ENCODE measurements at regions not wholly inside any gene's neighbourhood (a gene's known extent, or its start where the extent isn't known, plus 50 kb on each side); places are given as distances from the start of the nearest gene placed in this dataset.
"Not testable (repeated sequence)": the region's sequence is repeated elsewhere in the genome, so short reads cannot be mapped to it uniquely, and the experiment has no call there.

DNA sequence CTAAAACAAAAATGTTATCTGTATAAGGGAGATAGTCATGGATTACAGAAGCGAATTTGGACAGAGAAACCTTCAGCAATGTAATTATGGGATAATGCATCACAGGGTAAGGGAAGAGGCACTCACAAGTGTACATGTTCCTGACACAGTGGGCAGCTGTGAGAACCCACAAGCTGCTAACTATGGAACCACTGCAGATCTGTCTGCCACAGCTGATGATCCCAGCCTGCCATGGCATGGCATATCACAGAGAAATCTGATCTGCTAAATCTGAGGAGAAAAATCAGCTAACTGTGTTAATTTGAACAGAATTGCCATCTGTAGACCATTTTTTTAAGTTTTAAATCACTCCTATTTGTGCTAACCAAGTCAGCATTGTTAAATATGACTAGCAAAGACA lies 786.0 kb upstream of the AMELY start:
- H3K4me3 Mint-ChIP-seq: no peak overlapping the region
- no peaks in the 10 kb centered on the region for H3K27me3 Mint-ChIP-seq (ENCODE audit: low read depth)
- no peaks in the 10 kb centered on the region for H3K36me3 Mint-ChIP-seq (ENCODE audit: insufficient read depth)
- no peaks in the 10 kb centered on the region for H3K9me3 Mint-ChIP-seq
- no peaks in the 10 kb centered on the region for H3K4me1 Mint-ChIP-seq (ENCODE audit: low read depth)
- no peak for DNase-seq
- no peak for ATAC-seq

DNA sequence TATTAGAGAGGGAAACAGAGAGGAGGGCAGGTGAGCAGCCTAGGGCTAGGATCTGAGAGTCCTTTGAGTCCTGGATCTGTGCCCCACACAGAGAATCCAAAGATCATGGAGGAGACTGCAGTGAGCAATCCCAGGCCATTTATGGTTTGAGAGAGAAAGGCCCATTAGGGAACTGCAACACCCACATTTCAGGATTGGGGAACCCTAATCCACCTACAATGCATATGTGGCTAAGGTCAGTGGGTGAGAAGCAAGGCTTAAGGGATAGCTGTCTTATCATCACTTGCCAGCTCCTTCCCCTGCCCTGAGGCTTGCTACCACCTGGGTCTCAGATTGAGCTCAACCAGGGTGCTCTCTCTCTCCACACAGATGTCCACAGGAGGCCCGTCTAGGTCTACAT lies 781.1 kb upstream of the AMELY start:
- ATAC-seq (no peak), DNase-seq (no peak)
- Mint-ChIP-seq H3K9me3 (no peaks in the 10 kb centered on the region), H3K27me3 (ENCODE audit: low read depth) (no peaks in the 10 kb centered on the region), H3K36me3 (ENCODE audit: insufficient read depth) (no peaks in the 10 kb centered on the region), H3K4me1 (ENCODE audit: low read depth) (no peaks in the 10 kb centered on the region), H3K4me3 (no peak overlapping the region)

DNA sequence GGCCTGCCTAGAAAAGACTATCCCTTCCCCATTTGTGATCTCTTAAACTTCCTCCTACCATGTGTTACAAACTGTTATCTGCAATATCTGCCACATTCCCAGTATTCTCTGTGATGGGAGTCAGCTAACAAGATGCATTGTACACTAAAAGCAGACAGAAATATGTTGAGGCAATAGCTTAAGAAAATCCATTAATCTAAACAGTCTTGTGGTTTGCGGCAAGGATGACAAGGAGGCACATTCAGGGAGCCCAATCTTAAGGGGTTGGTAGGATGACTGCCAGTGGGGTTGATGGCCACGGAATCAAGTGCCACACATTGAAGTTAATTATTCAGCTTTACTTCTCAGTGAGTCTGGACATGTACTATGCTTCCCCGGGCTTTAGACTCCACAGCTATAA lies 775.5 kb upstream of the AMELY start:
- Mint-ChIP-seq H3K9me3 (no peaks in the 10 kb centered on the region), H3K36me3 (ENCODE audit: insufficient read depth) (no peaks in the 10 kb centered on the region), H3K27me3 (ENCODE audit: low read depth) (no peaks in the 10 kb centered on the region), H3K4me1 (ENCODE audit: low read depth) (no peaks in the 10 kb centered on the region), H3K4me3 (no peak overlapping the region)
- DNase-seq (no peak), ATAC-seq (no peak)

DNA sequence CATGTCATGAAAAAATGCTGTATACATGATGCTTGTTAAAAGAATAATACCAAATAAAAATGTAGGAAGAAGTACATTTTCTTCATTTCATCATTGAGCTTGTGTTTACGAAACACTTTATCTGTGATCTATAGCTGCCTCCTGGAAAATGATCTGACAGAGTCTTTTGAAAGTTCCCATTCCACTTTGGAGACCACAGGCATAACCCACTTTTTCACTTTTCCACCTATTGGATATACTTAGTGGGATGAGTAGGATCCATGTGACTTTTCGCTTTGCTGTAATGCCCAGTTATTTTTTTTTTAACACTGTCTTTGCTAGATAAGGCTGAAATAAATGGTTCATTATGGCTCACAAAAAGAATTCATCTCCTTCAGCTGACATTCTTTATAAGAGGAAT lies 773.0 kb upstream of the AMELY start:
- Mint-ChIP-seq H3K36me3 (ENCODE audit: insufficient read depth) (no peaks in the 10 kb centered on the region), H3K9me3 (no peaks in the 10 kb centered on the region), H3K27me3 (ENCODE audit: low read depth) (no peaks in the 10 kb centered on the region), H3K4me3 (no peak overlapping the region), H3K4me1 (ENCODE audit: low read depth) (no peaks in the 10 kb centered on the region)
- ATAC-seq (no peak), DNase-seq (no peak)

DNA sequence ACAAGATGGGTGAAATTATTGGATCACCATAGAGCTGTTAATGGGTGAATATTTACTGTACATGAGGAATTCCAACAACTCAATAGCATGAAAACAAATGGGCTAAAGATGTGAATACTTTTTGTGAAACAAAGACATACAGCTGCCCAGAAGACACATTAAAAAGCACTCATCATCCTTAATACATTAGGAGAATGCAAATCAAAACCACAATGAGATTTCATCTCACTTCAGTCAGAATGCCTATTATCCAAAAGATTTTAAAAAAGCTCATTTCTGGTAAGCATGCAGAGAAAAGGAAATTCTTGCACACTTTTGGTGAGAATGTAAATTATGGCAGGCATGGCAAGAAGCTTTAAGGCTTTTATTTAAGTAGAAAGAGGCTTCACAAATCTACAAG lies 770.8 kb upstream of the AMELY start:
- no peak overlapping the region for H3K4me3 Mint-ChIP-seq
- no peaks in the 10 kb centered on the region for H3K36me3 Mint-ChIP-seq (ENCODE audit: insufficient read depth)
- H3K27me3 Mint-ChIP-seq (ENCODE audit: low read depth): no peaks in the 10 kb centered on the region
- ATAC-seq: no peak
- no peaks in the 10 kb centered on the region for H3K4me1 Mint-ChIP-seq (ENCODE audit: low read depth)
- H3K9me3 Mint-ChIP-seq: no peaks in the 10 kb centered on the region
- no peak for DNase-seq

DNA sequence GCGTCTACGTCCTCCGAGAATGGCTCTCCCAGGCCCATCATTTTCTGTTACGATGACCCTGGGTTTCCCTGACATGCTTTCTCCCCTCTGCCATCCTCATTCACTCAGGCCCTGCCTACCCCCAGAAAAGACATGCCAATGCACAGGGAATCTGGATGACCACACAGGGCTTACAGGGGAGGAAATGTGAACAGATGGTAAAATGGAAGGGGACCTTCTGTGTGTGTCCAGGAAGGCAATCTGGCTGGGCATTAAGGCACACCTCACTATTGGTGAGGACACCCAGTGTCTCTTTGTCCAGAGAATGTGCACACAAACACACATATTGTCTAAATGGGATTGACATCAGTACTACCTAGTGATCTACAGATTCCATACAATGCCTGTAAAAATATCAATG lies 769.9 kb upstream of the AMELY start:
- Mint-ChIP-seq H3K9me3 (no peaks in the 10 kb centered on the region), H3K27me3 (ENCODE audit: low read depth) (no peaks in the 10 kb centered on the region), H3K4me3 (no peak overlapping the region), H3K36me3 (ENCODE audit: insufficient read depth) (no peaks in the 10 kb centered on the region), H3K4me1 (ENCODE audit: low read depth) (no peaks in the 10 kb centered on the region)
- no peak for ATAC-seq
- DNase-seq: no peak

DNA sequence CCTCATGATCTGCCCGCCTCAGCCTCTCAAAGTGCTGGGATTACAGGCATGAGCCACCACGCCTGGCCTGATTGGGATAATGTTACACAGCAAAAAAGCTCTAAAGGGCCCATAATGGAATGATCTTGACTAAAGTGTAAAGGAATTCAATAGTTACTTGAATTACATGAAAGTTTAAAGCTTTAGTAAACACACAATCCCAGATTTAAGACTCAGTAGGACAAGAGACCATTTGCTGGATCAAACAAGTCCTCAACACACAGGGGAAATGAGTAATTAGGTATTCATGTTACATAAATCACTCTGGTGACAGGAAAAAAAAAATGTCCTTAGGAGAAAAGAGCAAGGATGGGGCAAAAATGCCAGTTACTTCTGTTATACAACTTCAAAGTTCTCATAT lies 762.9 kb upstream of the AMELY start:
- H3K4me1 Mint-ChIP-seq (ENCODE audit: low read depth): no peaks in the 10 kb centered on the region
- ATAC-seq: no peak
- no peaks in the 10 kb centered on the region for H3K36me3 Mint-ChIP-seq (ENCODE audit: insufficient read depth)
- DNase-seq: no peak
- no peaks in the 10 kb centered on the region for H3K9me3 Mint-ChIP-seq
- no peak overlapping the region for H3K4me3 Mint-ChIP-seq
- H3K27me3 Mint-ChIP-seq (ENCODE audit: low read depth): no peaks in the 10 kb centered on the region

DNA sequence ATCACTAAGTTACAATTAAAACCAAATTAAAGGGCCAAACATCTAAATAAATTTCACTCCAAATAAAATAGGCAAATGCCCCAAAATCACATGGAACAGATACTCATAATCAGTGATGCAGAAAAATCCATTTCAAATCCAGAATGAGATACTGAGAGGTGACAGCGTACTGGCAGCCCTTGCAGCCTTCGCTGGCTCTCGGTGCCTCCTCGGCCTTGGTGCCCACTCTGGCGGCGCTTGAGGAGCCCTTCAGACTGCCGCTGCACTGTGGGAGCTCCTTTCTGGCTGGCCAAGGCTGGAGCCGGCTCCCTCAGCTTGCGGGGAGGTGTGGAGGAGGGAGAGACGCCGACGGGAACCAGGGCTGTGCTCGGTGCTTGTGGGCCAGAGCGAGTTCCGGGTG lies 761.2 kb upstream of the AMELY start:
- Mint-ChIP-seq H3K27me3 (ENCODE audit: low read depth) (no peaks in the 10 kb centered on the region), H3K4me3 (no peak overlapping the region), H3K9me3 (no peaks in the 10 kb centered on the region), H3K36me3 (ENCODE audit: insufficient read depth) (no peaks in the 10 kb centered on the region), H3K4me1 (ENCODE audit: low read depth) (no peaks in the 10 kb centered on the region)
- ATAC-seq: no peak
- DNase-seq: no peak

DNA sequence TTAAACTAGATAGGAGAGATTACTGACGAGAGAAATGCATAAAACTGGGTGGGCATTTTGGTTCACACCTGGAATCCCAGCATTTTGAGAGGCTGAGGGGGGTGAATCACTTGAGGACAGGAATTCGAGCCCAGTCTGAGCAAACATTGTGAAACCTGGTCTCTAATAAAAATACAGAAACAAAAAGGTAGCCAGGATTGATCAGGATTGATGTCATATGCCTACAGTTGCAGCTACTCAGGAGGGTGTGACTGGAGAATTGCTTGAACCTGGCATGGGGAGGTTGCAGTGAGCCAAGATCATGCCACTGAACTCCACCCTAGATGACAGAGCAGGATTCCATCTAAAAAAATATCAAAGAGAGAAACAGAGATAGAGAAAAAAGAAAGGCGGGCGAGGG lies 751.7 kb upstream of the AMELY start:
- Mint-ChIP-seq H3K36me3 (ENCODE audit: insufficient read depth) (no peaks in the 10 kb centered on the region), H3K27me3 (ENCODE audit: low read depth) (peaks cover 2% of the 10 kb centered on the region), H3K4me3 (no peak overlapping the region), H3K4me1 (ENCODE audit: low read depth) (no peaks in the 10 kb centered on the region), H3K9me3 (no peaks in the 10 kb centered on the region)
- ATAC-seq (no peak), DNase-seq (no peak)

DNA sequence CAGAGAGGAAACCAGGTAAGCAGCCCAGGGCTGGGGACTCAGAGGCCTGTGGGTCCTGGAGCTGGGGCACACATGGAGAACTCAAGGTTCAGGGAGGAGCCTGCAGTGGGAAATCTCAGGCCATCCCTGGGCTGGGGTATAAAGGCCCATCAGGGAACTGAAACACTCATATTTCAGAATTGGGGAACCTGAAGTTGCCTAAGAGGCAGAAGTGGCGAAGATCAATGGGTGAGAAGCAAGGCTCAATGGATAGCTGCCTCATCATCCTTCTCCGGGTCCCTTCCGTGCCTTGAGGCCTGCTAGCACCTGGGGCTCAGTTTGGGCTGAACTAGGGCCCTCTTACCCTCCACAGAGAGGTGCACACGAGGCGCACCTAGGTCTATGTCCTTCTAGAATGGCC lies 747.5 kb upstream of the AMELY start:
- Mint-ChIP-seq H3K4me3 (no peak overlapping the region), H3K9me3 (no peaks in the 10 kb centered on the region), H3K4me1 (ENCODE audit: low read depth) (peaks cover 2% of the 10 kb centered on the region), H3K27me3 (ENCODE audit: low read depth) (no peaks in the 10 kb centered on the region), H3K36me3 (ENCODE audit: insufficient read depth) (no peaks in the 10 kb centered on the region)
- ATAC-seq: no peak
- no peak for DNase-seq

DNA sequence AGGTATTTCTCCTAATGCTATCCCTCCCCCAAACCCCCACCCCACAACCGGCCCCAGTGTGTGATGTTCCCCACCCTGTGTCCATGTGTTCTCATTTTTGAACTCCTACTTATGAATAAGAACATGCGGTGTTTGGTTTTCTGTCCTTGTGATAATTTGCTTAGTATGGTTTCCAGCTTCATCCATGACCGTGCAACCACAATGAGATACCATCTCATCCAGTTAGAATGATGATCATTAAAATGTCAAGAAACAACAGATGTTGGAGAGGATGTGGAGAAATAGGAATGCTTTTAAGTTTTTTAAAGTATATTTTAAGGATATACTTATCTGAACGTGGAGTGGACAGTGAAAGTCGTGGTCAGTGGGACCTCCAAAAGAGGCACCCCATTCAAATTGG lies 745.0 kb upstream of the AMELY start:
- Mint-ChIP-seq H3K9me3 (no peaks in the 10 kb centered on the region), H3K4me3 (no peak overlapping the region), H3K36me3 (ENCODE audit: insufficient read depth) (no peaks in the 10 kb centered on the region), H3K4me1 (ENCODE audit: low read depth) (peaks cover 2% of the 10 kb centered on the region), H3K27me3 (ENCODE audit: low read depth) (no peaks in the 10 kb centered on the region)
- ATAC-seq (no peak), DNase-seq (no peak)

DNA sequence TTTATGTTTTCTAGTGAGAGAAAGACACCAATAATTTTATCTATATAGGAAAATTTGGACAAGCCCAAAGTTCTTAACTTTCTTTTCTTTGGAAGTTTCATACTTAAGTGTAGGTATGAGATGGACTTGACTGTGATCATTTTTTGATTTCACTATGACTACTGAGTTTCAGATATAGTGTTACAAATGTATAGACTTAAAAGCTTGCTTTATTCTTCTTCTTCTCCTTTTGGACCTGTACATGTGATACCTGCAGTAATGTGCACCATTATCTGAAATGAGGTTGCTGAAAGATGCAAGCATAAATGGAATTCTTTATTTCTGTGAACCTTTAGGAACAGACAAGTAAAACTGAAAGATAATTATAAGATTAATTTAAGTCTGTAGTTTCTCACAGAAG lies 743.4 kb upstream of the AMELY start:
- Mint-ChIP-seq H3K36me3 (ENCODE audit: insufficient read depth) (no peaks in the 10 kb centered on the region), H3K4me3 (no peak overlapping the region), H3K27me3 (ENCODE audit: low read depth) (peaks cover 2% of the 10 kb centered on the region), H3K9me3 (no peaks in the 10 kb centered on the region), H3K4me1 (ENCODE audit: low read depth) (peaks cover 2% of the 10 kb centered on the region)
- no peak for DNase-seq
- ATAC-seq: no peak

DNA sequence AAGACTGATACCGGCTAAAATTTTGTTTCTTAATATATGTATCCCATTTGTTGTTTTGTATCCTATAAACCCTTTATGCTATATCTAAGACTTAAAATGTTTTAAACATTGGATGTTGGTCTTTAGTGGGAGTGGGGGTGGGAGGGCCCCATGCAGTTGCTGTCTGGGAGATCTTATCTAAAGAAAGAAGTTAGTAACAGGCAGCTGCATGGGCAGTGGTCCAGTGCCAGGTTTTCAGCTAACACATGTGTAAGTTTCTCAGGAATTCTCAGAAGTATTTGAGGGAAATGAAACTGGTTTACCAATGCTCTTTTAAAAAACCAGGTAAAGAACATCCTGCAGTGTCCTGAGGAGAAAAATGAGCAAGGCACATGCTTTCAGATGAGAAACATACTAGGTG lies 738.3 kb upstream of the AMELY start:
- ATAC-seq; H3K27me3 Mint-ChIP-seq (ENCODE audit: low read depth); H3K4me3 Mint-ChIP-seq; H3K9me3 Mint-ChIP-seq; H3K36me3 Mint-ChIP-seq (ENCODE audit: insufficient read depth); DNase-seq; H3K4me1 Mint-ChIP-seq (ENCODE audit: low read depth): not testable (repeated sequence)
